HepG2 (cell line): ENCODE measurements at regions not wholly inside any gene's neighbourhood (a gene's known extent, or its start where the extent isn't known, plus 50 kb on each side); places are given as distances from the start of the nearest gene placed in this dataset.

Experiments
- ATF2 ChIP-seq: sonication (generic); formaldehyde crosslinking; IDR thresholded peaks from 2 replicates; pipeline ENCODE4 v1.4.0; 2020; ENCODE audit warnings: missing genetic modification reagents
- FOSL2 ChIP-seq: sonication (generic); formaldehyde crosslinking; IDR thresholded peaks from 2 replicates; pipeline ENCODE4 v1.4.0; 2020; ENCODE audit warnings: missing genetic modification reagents
- NBN ChIP-seq: fragments of 450-650 bp; conservative IDR thresholded peaks from 2 replicates; pipeline ENCODE4 v1.6.1; 2017
- RNF2 ChIP-seq: fragments of 450-650 bp; conservative IDR thresholded peaks from 2 replicates; pipeline ENCODE4 v1.6.1; 2016; ENCODE audit warnings: low read depth
- TEF ChIP-seq: sonication (generic); formaldehyde crosslinking; IDR thresholded peaks from 2 replicates; pipeline ENCODE4 v1.5.0; 2020; ENCODE audit warnings: missing genetic modification reagents
- ZBTB10 ChIP-seq: sonication (generic); formaldehyde crosslinking; IDR thresholded peaks from 2 replicates; pipeline ENCODE4 v1.4.0; 2020; ENCODE audit warnings: missing genetic modification reagents, borderline replicate concordance
- ZHX2 ChIP-seq, 2 experiments: sonication (generic) in 1 of 2; formaldehyde crosslinking in 1 of 2; IDR thresholded peaks; 2 replicates each; pipeline versions ENCODE4 v1.6.1 to v1.9.0; 2014 to 2022; ENCODE audit warnings: antibody characterized with exemption in 1 of 2, borderline replicate concordance in 1 of 2, inconsistent platforms in 1 of 2, low read depth in 1 of 2, missing genetic modification reagents in 1 of 2
- ZNF142 ChIP-seq: sonication (generic); formaldehyde crosslinking; IDR thresholded peaks from 2 replicates; pipeline ENCODE4 v1.4.0; 2020; ENCODE audit warnings: missing genetic modification reagents
- ZNF30 ChIP-seq: sonication (generic); formaldehyde crosslinking; IDR thresholded peaks from 2 replicates; pipeline ENCODE4 v1.5.0; 2020; ENCODE audit warnings: mild to moderate bottlenecking, missing genetic modification reagents
- ZNF362 ChIP-seq: sonication (generic); formaldehyde crosslinking; IDR thresholded peaks from 2 replicates; pipeline ENCODE4 v1.4.0; 2020; ENCODE audit warnings: missing genetic modification reagents, mild to moderate bottlenecking, borderline replicate concordance

GRCh38 chr14:75338398-75338797, 59.8 kb downstream of the FOS start (continued):
- TF ChIP-seq ZHX2 (IDR thresholded peaks at IDR 0.05; ENCODE audit: low read depth): no peak
- TF ChIP-seq ZHX2 (CRISPR knock-in tag; IDR thresholded peaks at IDR 0.05; ENCODE audit: borderline replicate concordance): no peak
- no peak for TF ChIP-seq ZBTB10 (CRISPR knock-in tag)
- no peak for TF ChIP-seq RNF2
- TF ChIP-seq ATF2 (CRISPR knock-in tag): no peak
- TF ChIP-seq TEF: no peak
- no peak for TF ChIP-seq ZNF142 (CRISPR knock-in tag)
- no peak for TF ChIP-seq NBN
- TF ChIP-seq ZNF362 (CRISPR knock-in tag): no peak
- no peak for TF ChIP-seq ZNF30 (CRISPR knock-in tag)
- TF ChIP-seq FOSL2 (CRISPR knock-in tag): no peak
